ENCODE measurements at regions not wholly inside any gene's neighbourhood (a gene's known extent, or its start where the extent isn't known, plus 50 kb on each side); places are given as distances from the start of the nearest gene placed in this dataset.

DNA sequence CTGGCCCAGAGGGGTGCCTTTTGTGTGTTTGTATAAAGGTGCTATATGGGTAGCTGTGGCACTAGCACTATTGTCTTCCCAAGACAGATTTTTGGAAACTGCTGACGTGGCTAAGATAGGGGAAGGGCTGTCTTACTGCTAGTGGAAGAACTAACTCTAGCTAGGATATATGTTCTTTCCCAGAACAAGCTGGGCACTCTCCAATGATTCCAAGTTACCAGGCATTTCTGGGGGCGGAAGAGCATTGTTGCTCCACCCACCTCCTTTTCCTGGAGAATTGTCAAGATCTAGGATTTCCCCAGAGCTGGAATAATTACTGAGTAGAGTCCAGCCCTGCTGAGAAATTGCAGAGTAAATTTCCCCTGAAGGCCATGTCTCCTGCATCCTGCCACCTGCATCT lies 408.3 kb downstream of the KLF5 start:
- peak; percentile 41 for DNase-seq (ENCODE audit: low spot score)

DNA sequence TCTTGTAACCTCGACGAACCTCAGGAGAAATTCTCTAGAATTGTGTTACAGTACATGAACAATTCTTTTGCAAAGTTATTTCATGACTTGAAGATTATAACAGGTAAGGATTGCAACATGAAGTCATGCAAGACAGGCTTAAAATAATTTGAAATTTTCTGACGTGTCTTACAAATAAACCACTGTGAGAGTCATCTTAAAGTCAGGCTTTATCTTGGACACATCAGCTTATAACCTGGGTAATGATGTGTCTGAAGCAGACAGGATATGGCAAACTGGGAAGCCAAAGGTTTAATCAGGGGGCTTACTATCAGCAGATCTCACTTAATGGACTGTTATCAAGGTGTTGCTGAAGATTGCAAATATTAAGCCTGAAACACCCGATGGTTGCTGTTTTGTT lies 407.8 kb downstream of the KLF5 start:
- no peak for DNase-seq (ENCODE audit: low spot score)

GRCh38 chr13:73465617-73465971 lies 406.8 kb downstream of the KLF5 start:
- DNase-seq (ENCODE audit: low spot score) = peak; percentile 98

GRCh38 chr13:73464758-73465616 lies 406.2 kb downstream of the KLF5 start:
- no peak for DNase-seq (ENCODE audit: low spot score)

- DNase-seq (ENCODE audit: low spot score) = no peak
Observed at GRCh38 chr13:73462241-73462640, 403.4 kb downstream of the KLF5 start.

DNA sequence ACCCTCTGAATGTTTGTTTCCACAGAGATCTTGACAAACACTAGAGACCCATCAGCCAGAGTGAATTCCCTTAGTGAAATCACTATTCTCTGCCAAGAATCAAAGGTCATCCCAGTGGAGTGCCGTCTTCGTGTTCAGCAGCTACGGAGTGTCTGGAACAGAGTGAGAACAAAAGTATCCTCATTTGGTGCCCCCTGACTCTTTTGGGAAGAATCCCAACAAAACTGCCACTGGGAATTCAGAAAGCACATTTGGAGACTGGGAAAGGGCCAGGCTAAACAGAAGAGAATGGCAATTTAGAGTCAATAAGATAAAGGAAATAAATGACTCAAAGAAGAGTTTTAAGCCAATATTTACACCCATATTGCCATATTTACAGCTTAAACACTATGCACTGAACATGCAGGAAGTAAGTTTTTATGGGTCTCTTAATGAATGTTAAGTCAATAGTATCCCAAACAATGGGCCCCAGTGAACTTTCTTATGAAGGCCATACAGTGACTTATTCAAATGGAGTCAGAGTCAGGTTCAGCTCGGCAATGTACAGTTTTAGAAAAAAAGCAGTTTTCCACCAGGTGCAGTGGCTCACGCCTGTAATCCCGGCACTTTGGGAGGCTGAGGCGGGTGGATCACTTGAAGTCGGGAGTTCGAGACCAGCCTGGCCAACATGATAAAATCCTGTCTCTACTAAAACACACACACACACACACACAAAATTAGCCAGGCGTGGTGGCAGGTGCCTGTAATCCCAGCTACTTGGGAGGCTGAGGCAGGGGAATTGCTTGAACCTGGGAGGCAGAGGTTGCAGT lies 392.6 kb downstream of the KLF5 start:
- DNase-seq (ENCODE audit: low spot score) = peak; percentile 98

DNA sequence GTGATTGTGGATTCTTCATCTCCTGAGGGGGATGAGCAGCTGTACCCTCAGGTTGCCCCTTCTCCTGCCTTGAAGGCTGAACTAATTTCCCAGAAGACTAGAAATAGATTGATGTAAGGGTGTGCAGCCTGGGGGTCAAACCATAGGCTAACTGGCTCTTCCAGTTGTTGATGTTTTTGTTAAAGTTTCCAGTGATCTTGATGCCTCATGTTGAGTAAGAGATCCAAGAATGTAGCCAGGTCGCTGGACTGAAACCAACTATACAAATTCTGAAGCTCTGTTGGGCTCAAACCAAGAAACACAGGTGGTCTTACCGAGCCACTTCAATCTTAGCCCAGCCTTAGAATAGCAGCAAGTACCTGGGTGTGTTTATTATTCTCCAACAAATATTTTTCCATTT lies 391.8 kb downstream of the KLF5 start:
- DNase-seq (ENCODE audit: low spot score) = no peak

DNA sequence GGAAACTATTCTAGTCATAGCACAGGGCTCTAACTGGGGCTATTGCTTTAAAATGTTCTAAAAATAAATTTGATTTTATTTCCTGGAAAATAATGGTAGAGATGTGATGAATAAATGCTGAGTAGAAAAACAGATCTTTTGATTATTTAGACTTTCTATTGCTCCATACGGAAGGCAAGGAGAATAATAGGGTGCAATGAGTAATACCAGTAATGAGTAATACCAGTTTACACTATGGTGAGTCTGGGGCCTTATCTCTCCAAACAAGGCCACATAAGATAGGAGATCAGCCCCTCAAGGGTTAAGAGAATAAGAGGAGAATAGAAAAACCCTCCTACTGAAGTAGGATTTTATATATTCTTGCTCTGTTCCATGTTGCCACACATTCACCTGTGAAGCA lies 390.4 kb downstream of the KLF5 start:
- DNase-seq (ENCODE audit: low spot score) = peak; percentile 34

DNA sequence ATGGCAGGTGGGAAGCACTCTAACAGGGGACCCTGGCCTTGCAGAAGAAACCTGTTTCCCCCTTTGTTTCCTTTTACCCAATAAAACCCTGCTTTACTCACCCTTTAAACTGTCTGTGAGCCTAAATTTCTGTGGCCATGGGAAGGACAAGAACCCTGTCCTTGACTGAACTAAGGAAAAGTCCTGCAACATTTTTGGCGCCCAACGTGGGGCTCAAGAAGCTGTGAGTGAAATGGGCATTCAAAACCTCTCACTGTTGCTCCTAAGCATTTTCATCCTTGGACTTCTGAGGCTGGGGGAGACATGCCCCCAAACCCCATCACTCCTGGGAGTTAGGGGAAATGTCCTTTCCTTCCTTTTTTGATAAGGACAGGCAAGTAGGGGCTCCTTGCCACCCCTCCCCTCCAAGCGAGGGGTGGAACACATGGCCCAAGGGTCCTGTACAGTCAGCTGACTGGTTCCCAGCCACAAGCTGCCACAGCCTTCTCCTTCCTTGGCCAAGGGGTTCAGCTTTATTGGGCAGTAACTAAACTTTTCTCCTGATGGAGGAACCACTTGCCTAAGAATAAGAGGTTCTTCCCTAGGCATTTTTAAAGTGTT lies 381.6 kb downstream of the KLF5 start:
- DNase-seq (ENCODE audit: low spot score) = no peak

DNA sequence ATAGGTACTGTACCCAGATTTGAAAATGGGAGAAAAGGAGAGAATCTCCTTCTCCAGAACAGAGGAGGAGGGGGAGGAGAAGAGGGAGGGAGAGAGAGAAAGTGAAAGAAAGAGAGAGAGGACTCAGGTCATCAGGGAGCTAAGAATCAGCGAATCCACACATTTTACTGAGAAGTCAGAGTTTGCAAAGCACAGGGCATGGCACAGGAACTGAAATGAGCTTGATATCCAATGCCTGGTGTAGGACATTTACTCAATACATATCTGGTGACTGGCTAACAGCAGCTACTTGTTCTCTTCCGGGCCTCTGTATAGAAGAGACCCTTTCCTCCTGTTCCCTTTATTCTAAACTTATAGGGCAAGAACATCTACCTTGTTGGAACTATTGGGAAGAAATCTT lies 375.1 kb downstream of the KLF5 start:
- DNase-seq (ENCODE audit: low spot score) = no peak

DNA sequence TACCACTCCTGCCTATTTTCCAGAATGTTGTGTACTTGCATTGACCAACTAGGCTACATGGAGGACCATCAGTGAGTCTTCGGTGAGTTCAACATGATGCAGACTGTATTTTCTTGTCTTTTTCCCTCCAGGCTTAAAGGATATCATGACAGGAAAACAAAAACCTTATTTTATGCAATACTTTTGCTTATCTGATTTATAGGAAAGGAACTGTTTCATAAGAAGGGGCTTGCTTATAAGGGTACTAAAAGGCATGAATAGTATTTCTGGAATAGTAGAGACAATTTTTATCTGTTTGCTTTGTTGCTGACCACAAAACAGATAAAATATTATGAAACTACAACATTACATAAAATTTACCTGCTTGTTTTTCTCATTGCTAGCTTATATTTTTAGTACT lies 374.7 kb downstream of the KLF5 start:
- DNase-seq (ENCODE audit: low spot score) = no peak

DNA sequence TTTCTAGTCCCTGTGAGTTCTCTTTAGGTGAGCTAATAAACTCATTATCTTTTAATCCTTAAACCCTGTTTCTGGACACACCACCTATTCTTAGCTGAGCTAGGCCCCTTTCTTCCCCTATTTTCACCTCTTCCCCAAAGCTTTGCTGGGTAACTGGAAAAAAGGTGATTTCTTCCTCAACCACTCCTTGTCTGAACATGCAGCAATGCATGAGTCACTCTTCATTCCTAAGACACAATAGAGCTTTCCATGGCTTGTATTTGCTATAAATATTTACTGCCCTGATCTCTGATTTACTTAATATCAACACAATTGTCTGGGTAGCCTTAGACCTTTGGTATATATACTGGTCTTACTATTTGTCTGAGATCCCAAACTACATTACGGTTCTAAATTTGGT lies 370.9 kb downstream of the KLF5 start:
- peak; percentile 94 for DNase-seq (ENCODE audit: low spot score)

DNA sequence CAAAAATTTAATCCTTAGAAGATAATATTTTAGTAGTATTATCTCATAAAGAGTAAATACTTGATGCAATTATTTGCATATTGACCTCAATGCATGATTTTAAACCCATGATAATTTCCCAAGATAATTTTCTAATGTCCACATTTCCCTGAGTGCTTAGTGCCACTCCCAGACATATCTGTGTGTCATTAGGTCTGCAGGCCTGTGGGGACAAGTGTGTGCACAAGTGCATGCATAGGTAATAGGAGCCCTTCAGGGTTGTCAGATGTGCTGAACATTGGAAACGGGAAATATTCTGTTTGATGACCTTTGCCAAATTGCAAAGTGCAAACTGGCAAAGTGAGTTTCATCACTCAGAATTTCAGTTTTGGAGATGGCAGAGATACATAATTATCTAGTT lies 369.9 kb downstream of the KLF5 start:
- DNase-seq (ENCODE audit: low spot score) = peak; percentile 75

DNA sequence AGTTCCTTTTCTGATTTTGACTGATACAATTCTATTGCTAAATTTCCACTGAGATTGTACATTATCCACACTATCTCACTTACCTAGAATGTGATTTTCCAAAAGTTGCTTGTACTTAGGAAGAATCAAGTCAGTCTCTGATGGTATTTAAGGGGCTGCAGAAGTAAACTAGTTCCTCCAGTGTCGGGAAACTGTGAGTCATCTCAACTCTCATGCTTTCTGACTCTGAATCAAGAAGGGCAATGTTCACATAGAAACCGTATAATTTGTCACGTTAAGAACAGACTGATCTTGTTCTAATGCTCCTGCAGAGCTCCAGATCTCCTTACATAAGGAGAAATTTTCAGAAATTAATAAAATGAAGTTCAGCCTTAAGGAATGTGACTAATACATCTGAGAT lies 369.3 kb downstream of the KLF5 start:
- DNase-seq (ENCODE audit: low spot score) = peak; percentile 89

GRCh38 chr13:73422973-73423372 lies 364.2 kb downstream of the KLF5 start:
- no peak for DNase-seq (ENCODE audit: low spot score)

DNA sequence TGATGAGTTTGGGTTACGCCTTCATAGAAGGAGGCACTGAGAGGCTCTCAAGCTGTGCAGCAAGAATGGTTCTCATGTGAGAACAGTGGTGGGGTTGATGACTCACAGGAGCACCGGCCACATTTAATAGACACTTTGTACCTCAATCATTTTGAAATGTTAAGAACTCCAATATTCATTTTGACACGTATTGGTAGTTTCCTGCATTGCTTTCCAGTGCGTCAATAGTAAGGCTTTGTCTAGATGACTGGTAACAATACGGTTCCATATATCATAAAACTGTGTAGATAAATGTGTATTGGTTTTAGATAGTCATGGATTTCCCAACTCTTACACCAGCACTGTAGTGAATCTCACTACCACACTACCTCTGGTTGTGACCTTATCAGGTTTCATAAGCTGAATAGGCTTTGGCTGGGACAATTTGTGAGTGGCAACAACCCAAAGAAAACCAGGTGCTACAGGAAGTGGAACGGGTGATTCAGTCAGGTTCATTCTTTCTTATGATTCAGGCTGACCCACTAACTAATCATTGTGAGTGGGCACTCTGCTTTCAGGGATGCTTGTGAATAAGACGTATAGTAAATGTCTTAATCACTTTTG lies 362.6 kb downstream of the KLF5 start:
- peak; percentile 66 for DNase-seq (ENCODE audit: low spot score)

DNA sequence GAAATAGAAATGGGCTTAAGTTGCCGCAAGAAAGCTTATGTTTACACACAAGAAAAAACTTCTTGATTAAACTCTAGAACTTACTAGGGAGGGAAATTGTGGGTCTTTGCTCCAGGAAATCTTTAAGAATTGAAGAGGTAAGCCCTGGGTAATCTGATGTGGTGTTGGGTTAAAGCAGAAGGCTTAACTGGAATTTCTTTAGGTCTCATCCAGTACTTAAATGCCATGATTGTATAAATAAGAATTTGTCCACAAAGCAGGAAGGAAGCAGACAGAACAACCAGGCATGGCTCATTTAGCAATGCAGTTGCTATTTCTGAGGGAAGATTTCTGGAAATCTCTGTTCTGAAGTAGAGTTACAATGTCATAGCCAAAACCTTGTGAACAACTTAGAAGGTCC lies 360.4 kb downstream of the KLF5 start:
- no peak for DNase-seq (ENCODE audit: low spot score)

DNA sequence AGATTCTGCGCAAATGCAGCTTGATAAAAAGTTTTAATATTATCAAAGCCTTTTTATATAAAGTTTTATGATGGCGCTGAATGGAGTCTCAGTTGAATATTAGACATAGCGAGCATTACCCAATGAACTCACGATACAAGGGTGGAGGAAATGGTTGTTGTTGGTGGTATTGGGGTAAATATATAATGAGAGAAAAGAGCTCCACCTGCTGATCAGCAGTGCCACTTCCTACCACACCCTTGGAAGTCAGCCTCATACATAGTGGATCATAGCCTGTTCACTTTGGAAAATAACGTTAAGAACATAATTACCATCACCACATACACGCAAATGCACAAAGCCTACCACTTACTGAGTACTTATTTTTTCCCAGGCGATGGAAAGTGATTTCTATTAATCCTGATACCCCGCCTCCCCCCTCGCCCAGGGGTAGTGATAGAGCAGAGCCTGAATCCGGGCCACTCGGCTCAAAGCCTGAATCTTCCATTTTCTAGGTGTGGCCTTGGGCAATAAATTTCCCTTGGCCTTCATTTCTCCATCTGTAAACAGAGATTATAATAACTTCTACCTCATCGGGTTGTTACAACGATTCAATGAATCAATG lies 358.3 kb downstream of the KLF5 start:
- DNase-seq (ENCODE audit: low spot score) = peak; percentile 51

- peak; percentile 58 for DNase-seq (ENCODE audit: low spot score)
Observed at GRCh38 chr13:73416093-73416492, 357.3 kb downstream of the KLF5 start.

- no peak for DNase-seq (ENCODE audit: low spot score)
Observed at GRCh38 chr13:73413656-73414055, 354.9 kb downstream of the KLF5 start.

GRCh38 chr13:73412933-73413332 lies 354.1 kb downstream of the KLF5 start:
- no peak for DNase-seq (ENCODE audit: low spot score)

Data from HT-29 (cell line).